Suprapubic skin (tissue), 3 donors: ENCODE measurements at regions not wholly inside any gene's neighbourhood (a gene's known extent, or its start where the extent isn't known, plus 50 kb on each side); places are given as distances from the start of the nearest gene placed in this dataset.

Source experiments
- CTCF ChIP-seq, 2 donors: fragments of 200-600 bp in 1 of 2; fragments of 450-650 bp in 1 of 2; sonication (generic) in 1 of 2; IDR thresholded peaks; one replicate each; pipeline ENCODE4 v1.5.1; 2016 to 2019; ENCODE audit warnings: antibody characterized with exemption in 2 of 2, mild to moderate bottlenecking in 1 of 2, moderate library complexity in 1 of 2
- POLR2AphosphoS5 ChIP-seq, 3 donors: sonication (generic); formaldehyde crosslinking; IDR thresholded peaks; one replicate each; pipeline ENCODE4 v1.6.1; 2017; ENCODE audit warnings: antibody characterized with exemption in 3 of 3

- no peak for TF ChIP-seq CTCF (IDR thresholded peaks at IDR 0.05)
- TF ChIP-seq POLR2AphosphoS5 (IDR thresholded peaks at IDR 0.05) = no peak
Measured at GRCh38 chr18:57869221-57869620, 66.1 kb upstream of the ATP8B1 start.
